ENCODE measurements at regions not wholly inside any gene's neighbourhood (a gene's known extent, or its start where the extent isn't known, plus 50 kb on each side); places are given as distances from the start of the nearest gene placed in this dataset.

DNA sequence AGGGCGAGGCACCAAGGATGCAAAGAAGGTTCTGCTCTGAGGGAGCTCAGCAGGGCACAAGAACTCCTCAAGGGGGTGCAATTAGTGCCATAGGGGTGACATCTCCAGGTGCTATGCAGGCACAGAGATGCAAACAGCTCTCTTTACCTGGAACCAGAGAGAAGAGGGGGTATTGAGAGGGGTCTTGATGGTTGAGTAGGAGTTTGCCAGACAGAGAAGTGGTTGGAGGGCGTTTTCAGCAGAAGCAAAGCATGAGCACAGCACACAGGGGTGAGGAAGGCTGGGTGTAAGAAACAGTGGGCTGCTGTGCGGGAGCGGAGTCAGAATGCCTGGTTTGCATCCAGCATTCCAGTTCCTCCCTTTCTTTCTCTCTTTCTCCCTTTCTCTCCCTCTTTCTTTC, 81.8 kb upstream of the LHX1 start:
- TF ChIP-seq CTCF (IDR thresholded peaks at IDR 0.05; ENCODE audit: insufficient read depth, low read depth, low read length) (no peak), EZH2 (IDR thresholded peaks at IDR 0.05; ENCODE audit: insufficient read depth, low read length) (no peak)
